NCI-H226 (cell line): ENCODE measurements at regions not wholly inside any gene's neighbourhood (a gene's known extent, or its start where the extent isn't known, plus 50 kb on each side); places are given as distances from the start of the nearest gene placed in this dataset.

Source experiments
- DNase-seq: peaks from one replicate; pipeline ENCODE4 v3.0.0-alpha.2; 2015

DNA sequence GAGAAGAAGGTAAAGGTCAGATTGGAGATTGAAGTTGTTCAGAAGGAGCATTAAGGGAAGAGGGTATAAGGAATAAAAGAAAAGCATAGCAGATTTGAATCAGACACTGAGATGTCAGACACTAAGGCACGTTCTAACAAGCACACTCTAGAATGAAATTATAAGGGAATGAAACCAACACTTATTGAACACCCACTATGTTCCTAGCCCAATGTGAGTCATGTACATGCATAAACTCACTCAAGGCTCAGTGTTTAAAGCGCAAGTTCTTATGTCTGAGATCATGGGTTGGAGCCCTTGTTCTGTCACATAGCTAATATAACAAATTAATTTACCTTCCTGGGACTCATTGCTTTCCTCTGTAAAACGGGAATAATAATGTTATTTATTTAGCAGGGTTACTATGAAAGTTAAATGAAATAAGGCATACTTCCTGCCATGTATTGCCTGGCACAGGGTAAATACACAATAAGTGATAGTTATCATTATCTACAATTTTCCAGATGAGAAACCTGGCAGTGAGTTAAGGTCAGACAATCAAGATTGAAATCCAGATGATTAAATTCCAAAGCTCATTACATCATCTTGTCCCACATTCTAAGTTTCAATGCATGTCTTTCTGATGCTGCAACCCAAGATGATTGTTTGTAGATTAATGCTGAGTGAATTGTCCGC is 68.3 kb upstream of the DACH1 start:
- DNase-seq = no peak

DNA sequence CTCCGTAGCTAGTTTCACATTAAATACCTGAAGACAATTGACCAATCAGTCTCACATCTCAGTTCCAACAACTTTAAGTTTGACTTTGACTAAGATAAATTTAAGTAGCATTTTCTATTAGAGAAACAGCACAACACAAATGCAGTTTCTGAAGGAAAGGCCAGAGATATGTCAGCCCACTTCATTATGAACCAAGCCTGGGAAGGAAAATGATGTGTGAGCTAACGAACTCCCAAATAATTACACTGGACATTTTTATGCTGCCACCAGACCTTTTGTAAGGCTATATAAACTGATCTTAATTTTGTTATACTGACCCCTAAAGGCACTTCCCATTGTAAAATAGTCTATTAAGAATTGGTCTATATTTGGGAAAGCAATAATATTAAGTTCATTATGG is 57.9 kb upstream of the DACH1 start:
- DNase-seq = no peak

GRCh38 chr13:71922194-71922593 is 55.2 kb upstream of the DACH1 start:
- DNase-seq = no peak
